ENCODE measurements at regions not wholly inside any gene's neighbourhood (a gene's known extent, or its start where the extent isn't known, plus 50 kb on each side); places are given as distances from the start of the nearest gene placed in this dataset.
"Not testable (repeated sequence)": the region's sequence is repeated elsewhere in the genome, so short reads cannot be mapped to it uniquely, and the experiment has no call there.

DNA sequence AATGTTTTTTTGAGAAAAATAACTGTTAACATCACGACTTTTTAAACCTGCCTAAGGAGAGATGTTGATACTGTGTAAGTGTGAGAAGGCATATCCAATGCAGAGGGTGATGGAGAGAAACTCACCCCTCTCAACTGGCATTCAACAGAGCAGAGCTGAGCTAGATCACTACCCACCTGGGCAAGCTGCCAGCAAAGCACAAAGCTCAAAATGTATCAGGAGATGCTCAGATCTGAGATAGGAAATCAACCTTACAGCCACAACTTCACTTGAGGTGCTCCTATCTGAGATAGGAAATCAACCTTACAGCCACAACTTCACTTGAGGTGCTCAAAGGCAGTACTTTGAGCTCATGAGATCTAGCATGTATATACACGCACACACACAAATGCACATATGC, 151.5 kb upstream of the PDE1C start:
- H3K9ac ChIP-seq (ENCODE audit: control insufficient read depth, extremely low read depth, insufficient read depth, low read length) = no peak overlapping the region
- no peaks in the 10 kb centered on the region for H4K20me1 ChIP-seq (ENCODE audit: control insufficient read depth, extremely low read depth, insufficient read depth, low read length)
- FAIRE-seq (no peak), DNase-seq (ENCODE audit: low read depth, low spot score) (no peak)
- TF ChIP-seq, protein P1, sequence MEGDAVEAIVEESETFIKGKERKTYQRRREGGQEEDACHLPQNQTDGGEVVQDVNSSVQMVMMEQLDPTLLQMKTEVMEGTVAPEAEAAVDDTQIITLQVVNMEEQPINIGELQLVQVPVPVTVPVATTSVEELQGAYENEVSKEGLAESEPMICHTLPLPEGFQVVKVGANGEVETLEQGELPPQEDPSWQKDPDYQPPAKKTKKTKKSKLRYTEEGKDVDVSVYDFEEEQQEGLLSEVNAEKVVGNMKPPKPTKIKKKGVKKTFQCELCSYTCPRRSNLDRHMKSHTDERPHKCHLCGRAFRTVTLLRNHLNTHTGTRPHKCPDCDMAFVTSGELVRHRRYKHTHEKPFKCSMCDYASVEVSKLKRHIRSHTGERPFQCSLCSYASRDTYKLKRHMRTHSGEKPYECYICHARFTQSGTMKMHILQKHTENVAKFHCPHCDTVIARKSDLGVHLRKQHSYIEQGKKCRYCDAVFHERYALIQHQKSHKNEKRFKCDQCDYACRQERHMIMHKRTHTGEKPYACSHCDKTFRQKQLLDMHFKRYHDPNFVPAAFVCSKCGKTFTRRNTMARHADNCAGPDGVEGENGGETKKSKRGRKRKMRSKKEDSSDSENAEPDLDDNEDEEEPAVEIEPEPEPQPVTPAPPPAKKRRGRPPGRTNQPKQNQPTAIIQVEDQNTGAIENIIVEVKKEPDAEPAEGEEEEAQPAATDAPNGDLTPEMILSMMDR (optimal IDR thresholded peaks at IDR 0.05 in 1 of 3, IDR thresholded peaks at IDR 0.05 in 1 of 3, conservative IDR thresholded peaks at IDR 0.05 in 1 of 3; ENCODE audit: extremely low read depth in 1 of 3, insufficient read depth in 2 of 3, low read length in 3 of 3) = no peak
- no peak for TF ChIP-seq EZH2 (IDR thresholded peaks at IDR 0.05; ENCODE audit: low read length)
- H3K79me2 ChIP-seq (ENCODE audit: control insufficient read depth, insufficient read depth, low read length) = no peaks in the 10 kb centered on the region
- H3K4me1 ChIP-seq (ENCODE audit: control insufficient read depth, extremely low read depth, insufficient read depth, low read length) = no peaks in the 10 kb centered on the region
- no peaks in the 10 kb centered on the region for H3K27me3 ChIP-seq (ENCODE audit: control insufficient read depth, extremely low read depth, insufficient read depth, low read length)
- no peaks in the 10 kb centered on the region for H3K9me3 ChIP-seq (ENCODE audit: control insufficient read depth, low read depth, low read length)
- H3K36me3 ChIP-seq (ENCODE audit: control insufficient read depth in 2 of 2, extremely low read depth in 1 of 2, insufficient read depth in 2 of 2, low read length in 2 of 2) = no peaks in the 10 kb centered on the region
- H2AFZ ChIP-seq (ENCODE audit: control insufficient read depth, low read length) = no peak overlapping the region
- no peak overlapping the region for H3K4me2 ChIP-seq (ENCODE audit: control insufficient read depth, extremely low read depth, insufficient read depth, low read depth, low read length)
- no peak overlapping the region for H3K4me3 ChIP-seq (ENCODE audit: control insufficient read depth in 2 of 3, extremely low read depth in 1 of 3, insufficient read depth in 2 of 3, low read depth in 1 of 3, low read length in 3 of 3)
- no peak overlapping the region for H3K27ac ChIP-seq (ENCODE audit: control insufficient read depth, insufficient read depth, low read length)
- H3K9me1 ChIP-seq (ENCODE audit: control insufficient read depth, extremely low read depth, insufficient read depth, low read length) = no peaks in the 10 kb centered on the region
- dilution Hi-C loops (cut with MboI; ENCODE audit: extremely low pct_ligation_motif_present, low sequenced_read_pairs) = no loop called here

GRCh38 chr7:32221056-32221455, 150.8 kb upstream of the PDE1C start:
- no peak overlapping the region for H3K27ac ChIP-seq (ENCODE audit: control insufficient read depth, insufficient read depth, low read length)
- no peaks in the 10 kb centered on the region for H3K4me1 ChIP-seq (ENCODE audit: control insufficient read depth, extremely low read depth, insufficient read depth, low read length)
- H3K36me3 ChIP-seq (ENCODE audit: control insufficient read depth in 2 of 2, extremely low read depth in 1 of 2, insufficient read depth in 2 of 2, low read length in 2 of 2) = no peaks in the 10 kb centered on the region
- no peaks in the 10 kb centered on the region for H3K79me2 ChIP-seq (ENCODE audit: control insufficient read depth, insufficient read depth, low read length)
- no peak overlapping the region for H3K4me2 ChIP-seq (ENCODE audit: control insufficient read depth, extremely low read depth, insufficient read depth, low read depth, low read length)
- DNase-seq (ENCODE audit: low read depth, low spot score) = no peak
- H3K9me1 ChIP-seq (ENCODE audit: control insufficient read depth, extremely low read depth, insufficient read depth, low read length) = no peaks in the 10 kb centered on the region
- H4K20me1 ChIP-seq (ENCODE audit: control insufficient read depth, extremely low read depth, insufficient read depth, low read length) = no peaks in the 10 kb centered on the region
- no peak overlapping the region for H3K9ac ChIP-seq (ENCODE audit: control insufficient read depth, extremely low read depth, insufficient read depth, low read length)
- H3K27me3 ChIP-seq (ENCODE audit: control insufficient read depth, extremely low read depth, insufficient read depth, low read length) = no peaks in the 10 kb centered on the region
- no peak for FAIRE-seq
- dilution Hi-C loops (cut with MboI; ENCODE audit: extremely low pct_ligation_motif_present, low sequenced_read_pairs) = no loop called here
- TF ChIP-seq, protein P1 (optimal IDR thresholded peaks at IDR 0.05 in 1 of 3, IDR thresholded peaks at IDR 0.05 in 1 of 3, conservative IDR thresholded peaks at IDR 0.05 in 1 of 3; ENCODE audit: extremely low read depth in 1 of 3, insufficient read depth in 2 of 3, low read length in 3 of 3) = no peak
- no peak for TF ChIP-seq EZH2 (IDR thresholded peaks at IDR 0.05; ENCODE audit: low read length)
- no peaks in the 10 kb centered on the region for H3K9me3 ChIP-seq (ENCODE audit: control insufficient read depth, low read depth, low read length)
- no peak overlapping the region for H3K4me3 ChIP-seq (ENCODE audit: control insufficient read depth in 2 of 3, extremely low read depth in 1 of 3, insufficient read depth in 2 of 3, low read depth in 1 of 3, low read length in 3 of 3)
- no peak overlapping the region for H2AFZ ChIP-seq (ENCODE audit: control insufficient read depth, low read length)

- H3K27ac ChIP-seq (ENCODE audit: control insufficient read depth, insufficient read depth, low read length); H3K27me3 ChIP-seq (ENCODE audit: control insufficient read depth, extremely low read depth, insufficient read depth, low read length); H3K79me2 ChIP-seq (ENCODE audit: control insufficient read depth, insufficient read depth, low read length); DNase-seq (ENCODE audit: low read depth, low spot score); dilution Hi-C loops (cut with MboI; ENCODE audit: extremely low pct_ligation_motif_present, low sequenced_read_pairs); H3K9ac ChIP-seq (ENCODE audit: control insufficient read depth, extremely low read depth, insufficient read depth, low read length); H3K36me3 ChIP-seq (ENCODE audit: control insufficient read depth in 2 of 2, extremely low read depth in 1 of 2, insufficient read depth in 2 of 2, low read length in 2 of 2); H3K4me1 ChIP-seq (ENCODE audit: control insufficient read depth, extremely low read depth, insufficient read depth, low read length); H3K4me3 ChIP-seq (ENCODE audit: control insufficient read depth in 2 of 3, extremely low read depth in 1 of 3, insufficient read depth in 2 of 3, low read depth in 1 of 3, low read length in 3 of 3); H3K9me1 ChIP-seq (ENCODE audit: control insufficient read depth, extremely low read depth, insufficient read depth, low read length); H4K20me1 ChIP-seq (ENCODE audit: control insufficient read depth, extremely low read depth, insufficient read depth, low read length); H3K9me3 ChIP-seq (ENCODE audit: control insufficient read depth, low read depth, low read length); FAIRE-seq; H3K4me2 ChIP-seq (ENCODE audit: control insufficient read depth, extremely low read depth, insufficient read depth, low read depth, low read length); H2AFZ ChIP-seq (ENCODE audit: control insufficient read depth, low read length): not testable (repeated sequence)
Measured at GRCh38 chr7:32219831-32220230, 149.6 kb upstream of the PDE1C start.
